K562 (cell line): ENCODE measurements at regions not wholly inside any gene's neighbourhood (a gene's known extent, or its start where the extent isn't known, plus 50 kb on each side); places are given as distances from the start of the nearest gene placed in this dataset.

Source experiments
- CCAR2 ChIP-seq: fragments of 200-400 bp; formaldehyde crosslinking; IDR thresholded peaks from 2 replicates; pipeline ENCODE4 v1.6.1; 2017; ENCODE audit warnings: mild to moderate bottlenecking, low read depth, low read length
- HDAC1 ChIP-seq, 2 experiments: fragments of 450-650 bp; IDR thresholded peaks; 2 replicates each; pipeline ENCODE4 v1.6.1; 2016 to 2017; ENCODE audit warnings: inconsistent platforms in 1 of 2, mild to moderate bottlenecking in 1 of 2, moderate library complexity in 1 of 2
- JUNB ChIP-seq: fragments of 450-650 bp; formaldehyde crosslinking; conservative IDR thresholded peaks from 2 replicates; pipeline ENCODE4 v1.4.0; 2020; ENCODE audit warnings: mild to moderate bottlenecking
- MAFG ChIP-seq: fragments of 450-650 bp; conservative IDR thresholded peaks from 2 replicates; pipeline ENCODE4 v1.6.1; 2016; ENCODE audit warnings: missing genetic modification characterization, missing compliant biosample characterization
- MED1 ChIP-seq: sonication (generic); formaldehyde crosslinking; IDR thresholded peaks from 2 replicates; pipeline ENCODE4 v1.8.1; 2023; ENCODE audit warnings: missing genetic modification reagents, borderline replicate concordance
- RAD21 ChIP-seq, 2 experiments: fragments of 250-450 bp in 1 of 2; fragments of 450-650 bp in 1 of 2; sonication (Bioruptor Pico) in 1 of 2; formaldehyde crosslinking in 1 of 2; IDR thresholded peaks in 1 of 2; conservative IDR thresholded peaks in 1 of 2; 2 replicates each; pipeline versions ENCODE4 v1.4.0 to v1.8.0; 2020 to 2022; ENCODE audit warnings: mild to moderate bottlenecking in 2 of 2, moderate library complexity in 1 of 2
- RB1 ChIP-seq: fragments of 450-650 bp; IDR thresholded peaks from 2 replicates; pipeline ENCODE4 v1.6.1; 2017; ENCODE audit warnings: low read depth, mild to moderate bottlenecking
- RBBP5 ChIP-seq: fragments of 200-600 bp; sonication (generic); IDR thresholded peaks from 2 replicates; pipeline ENCODE4 v1.6.1; 2012; ENCODE audit warnings: borderline replicate concordance, mild to moderate bottlenecking, low read length, control low read depth, inconsistent platforms; ENCODE audit not compliant: insufficient read depth, poor library complexity, severe bottlenecking
- RBFOX2 ChIP-seq: fragments of 200-400 bp; formaldehyde crosslinking; IDR thresholded peaks from 2 replicates; pipeline ENCODE4 v1.6.1; 2017; ENCODE audit warnings: low read depth, mild to moderate bottlenecking, low read length, moderate library complexity
- SMAD3 ChIP-seq: fragments of 450-650 bp; formaldehyde crosslinking; conservative IDR thresholded peaks from 2 replicates; pipeline ENCODE4 v1.4.0; 2020; ENCODE audit warnings: mild to moderate bottlenecking
- SNRNP70 ChIP-seq: fragments of 200-400 bp; formaldehyde crosslinking; optimal IDR thresholded peaks from 2 replicates; pipeline ENCODE3; 2017; ENCODE audit warnings: low read depth, low read length
- SP2 ChIP-seq: IDR thresholded peaks from 2 replicates; pipeline ENCODE4 v1.6.1; 2011; ENCODE audit warnings: mild to moderate bottlenecking, low read depth, low read length, moderate library complexity; ENCODE audit not compliant: poor library complexity, severe bottlenecking; ENCODE audit errors: extremely low read depth
- TCF7 ChIP-seq: sonication (generic); IDR thresholded peaks from 2 replicates; pipeline ENCODE4 v1.6.1; 2016; ENCODE audit warnings: antibody characterized with exemption, borderline replicate concordance
- U2AF1 ChIP-seq: fragments of 200-400 bp; formaldehyde crosslinking; optimal IDR thresholded peaks from 2 replicates; pipeline ENCODE3; 2017; ENCODE audit warnings: mild to moderate bottlenecking, low read depth, low read length, moderate library complexity
- ZNF609 ChIP-seq: sonication (generic); formaldehyde crosslinking; IDR thresholded peaks from 2 replicates; pipeline ENCODE4 v1.8.1; 2023; ENCODE audit warnings: missing genetic modification reagents, mild to moderate bottlenecking, borderline replicate concordance
- ZNF644 ChIP-seq: fragments of 200-800 bp; sonication (Bioruptor generic); IDR thresholded peaks from 2 replicates; pipeline ENCODE4 v1.6.1; 2016; ENCODE audit warnings: low read depth, missing genetic modification characterization, missing compliant biosample characterization
- TF ChIP-seq, protein P1 (sequence below): fragments of 250-450 bp; sonication (Bioruptor Pico); IDR thresholded peaks from 2 replicates; pipeline ENCODE4 v1.8.0; 2021; ENCODE audit warnings: moderate library complexity, mild to moderate bottlenecking, inconsistent platforms
- TF ChIP-seq, protein P2 (sequence below): sonication (generic); formaldehyde crosslinking; IDR thresholded peaks from 2 replicates; pipeline ENCODE4 v1.8.0; 2022; ENCODE audit warnings: missing genetic modification reagents, mild to moderate bottlenecking, moderate library complexity, borderline replicate concordance

GRCh38 chr3:72185549-72186399, 400.8 kb upstream of the PROK2 start (continued):
- TF ChIP-seq HDAC1 (IDR thresholded peaks at IDR 0.05): peak in 1 of 2 experiments; percentile 72; a peak in 2 of 4 replicates
- TF ChIP-seq CCAR2: no peak
- TF ChIP-seq, protein P1, sequence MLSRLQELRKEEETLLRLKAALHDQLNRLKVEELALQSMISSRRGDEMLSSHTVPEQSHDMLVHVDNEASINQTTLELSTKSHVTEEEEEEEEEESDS (CRISPR knock-in tag): no peak
- TF ChIP-seq RBBP5: no peak
- no peak for TF ChIP-seq SP2
- peak; percentile 63; the same call in 1 of the 2 replicates for TF ChIP-seq ZNF644 (tag)
- peak; percentile 79 for TF ChIP-seq MAFG (tag)
- no peak for TF ChIP-seq ZNF609 (CRISPR knock-in tag)
- peak; percentile 81; the same call in 1 of the 2 replicates for TF ChIP-seq SMAD3 (CRISPR knock-in tag)
- peak; percentile 13 to 19; a peak in 1 of 4 replicates for TF ChIP-seq RAD21 (CRISPR knock-in tag; conservative IDR thresholded peaks at IDR 0.05 in 1 of 2, IDR thresholded peaks at IDR 0.05 in 1 of 2)
- TF ChIP-seq RBFOX2: peak; percentile 31; the same call in 1 of the 2 replicates
- no peak for TF ChIP-seq RB1
- no peak for TF ChIP-seq JUNB
- TF ChIP-seq, protein P2, sequence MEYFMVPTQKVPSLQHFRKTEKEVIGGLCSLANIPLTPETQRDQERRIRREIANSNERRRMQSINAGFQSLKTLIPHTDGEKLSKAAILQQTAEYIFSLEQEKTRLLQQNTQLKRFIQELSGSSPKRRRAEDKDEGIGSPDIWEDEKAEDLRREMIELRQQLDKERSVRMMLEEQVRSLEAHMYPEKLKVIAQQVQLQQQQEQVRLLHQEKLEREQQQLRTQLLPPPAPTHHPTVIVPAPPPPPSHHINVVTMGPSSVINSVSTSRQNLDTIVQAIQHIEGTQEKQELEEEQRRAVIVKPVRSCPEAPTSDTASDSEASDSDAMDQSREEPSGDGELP (CRISPR knock-in tag): peak; percentile 61; the same call in 1 of the 2 replicates
- no peak for TF ChIP-seq MED1 (CRISPR knock-in tag)
- TF ChIP-seq TCF7: no peak
- TF ChIP-seq SNRNP70: no peak
- no peak for TF ChIP-seq U2AF1
